Neural progenitor cell (in vitro differentiated cells): ENCODE measurements at regions not wholly inside any gene's neighbourhood (a gene's known extent, or its start where the extent isn't known, plus 50 kb on each side); places are given as distances from the start of the nearest gene placed in this dataset.

ENCODE experiments used
- EZH2 ChIP-seq: fragments of 200-600 bp; sonication (generic); IDR thresholded peaks from 2 replicates; pipeline ENCODE4 v1.6.1; 2017; ENCODE audit warnings: antibody characterized with exemption, mild to moderate bottlenecking, moderate library complexity
- EZH2phosphoT487 ChIP-seq: fragments of 200-600 bp; sonication (generic); IDR thresholded peaks from 2 replicates; pipeline ENCODE4 v1.6.1; 2017; ENCODE audit warnings: antibody characterized with exemption
- TF ChIP-seq, protein P1 (sequence below): fragments of 200-600 bp; sonication (generic); IDR thresholded peaks from 2 replicates; pipeline ENCODE4 v1.5.1; 2017; ENCODE audit warnings: antibody characterized with exemption, mild to moderate bottlenecking

DNA sequence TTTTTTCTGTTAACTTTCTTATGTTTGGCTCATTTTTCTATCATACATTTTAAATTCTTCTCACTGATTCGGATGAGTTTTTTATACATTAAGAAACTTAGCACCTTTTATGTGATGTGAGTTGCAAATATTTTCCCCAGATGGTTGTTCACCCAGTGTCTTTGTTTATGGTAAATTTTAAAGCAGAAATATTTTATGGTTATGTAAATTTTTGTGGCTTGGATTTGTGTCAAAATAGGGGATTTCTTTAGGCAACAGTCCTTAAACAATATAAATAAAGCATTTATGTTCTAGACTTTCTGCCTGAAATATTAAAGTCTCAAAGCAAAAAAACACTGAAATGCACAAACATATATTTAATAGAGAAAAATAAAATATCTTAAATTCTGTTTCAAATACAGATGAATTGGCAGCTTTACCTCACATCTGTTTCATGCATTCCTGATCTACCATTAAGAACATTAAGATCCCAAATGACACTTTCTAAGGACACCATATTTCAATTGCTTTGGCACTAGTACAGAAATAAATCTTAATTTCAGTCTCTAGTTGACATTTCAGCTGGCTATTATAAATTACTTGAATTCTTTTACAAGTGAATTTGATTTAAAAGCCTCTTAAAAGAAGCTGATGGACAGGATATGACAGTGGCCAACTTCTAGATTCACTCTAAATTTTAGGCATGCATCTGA, 646.6 kb downstream of the HACE1 start:
- TF ChIP-seq EZH2 (no peak), EZH2phosphoT487 (no peak)
- TF ChIP-seq, protein P1, sequence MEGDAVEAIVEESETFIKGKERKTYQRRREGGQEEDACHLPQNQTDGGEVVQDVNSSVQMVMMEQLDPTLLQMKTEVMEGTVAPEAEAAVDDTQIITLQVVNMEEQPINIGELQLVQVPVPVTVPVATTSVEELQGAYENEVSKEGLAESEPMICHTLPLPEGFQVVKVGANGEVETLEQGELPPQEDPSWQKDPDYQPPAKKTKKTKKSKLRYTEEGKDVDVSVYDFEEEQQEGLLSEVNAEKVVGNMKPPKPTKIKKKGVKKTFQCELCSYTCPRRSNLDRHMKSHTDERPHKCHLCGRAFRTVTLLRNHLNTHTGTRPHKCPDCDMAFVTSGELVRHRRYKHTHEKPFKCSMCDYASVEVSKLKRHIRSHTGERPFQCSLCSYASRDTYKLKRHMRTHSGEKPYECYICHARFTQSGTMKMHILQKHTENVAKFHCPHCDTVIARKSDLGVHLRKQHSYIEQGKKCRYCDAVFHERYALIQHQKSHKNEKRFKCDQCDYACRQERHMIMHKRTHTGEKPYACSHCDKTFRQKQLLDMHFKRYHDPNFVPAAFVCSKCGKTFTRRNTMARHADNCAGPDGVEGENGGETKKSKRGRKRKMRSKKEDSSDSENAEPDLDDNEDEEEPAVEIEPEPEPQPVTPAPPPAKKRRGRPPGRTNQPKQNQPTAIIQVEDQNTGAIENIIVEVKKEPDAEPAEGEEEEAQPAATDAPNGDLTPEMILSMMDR = no peak
